ENCODE measurements at regions not wholly inside any gene's neighbourhood (a gene's known extent, or its start where the extent isn't known, plus 50 kb on each side); places are given as distances from the start of the nearest gene placed in this dataset.

GRCh38 chr15:46786590-46787285 is 930.6 kb upstream of the SEMA6D start:
- TF ChIP-seq CTCF (conservative IDR thresholded peaks at IDR 0.05; ENCODE audit: low read length) (no peak), EZH2phosphoT487 (IDR thresholded peaks at IDR 0.05; ENCODE audit: borderline replicate concordance, low read depth, low read length) (no peak)

Data from OCI-LY7 (cell line).